ENCODE measurements at regions not wholly inside any gene's neighbourhood (a gene's known extent, or its start where the extent isn't known, plus 50 kb on each side); places are given as distances from the start of the nearest gene placed in this dataset.

DNA sequence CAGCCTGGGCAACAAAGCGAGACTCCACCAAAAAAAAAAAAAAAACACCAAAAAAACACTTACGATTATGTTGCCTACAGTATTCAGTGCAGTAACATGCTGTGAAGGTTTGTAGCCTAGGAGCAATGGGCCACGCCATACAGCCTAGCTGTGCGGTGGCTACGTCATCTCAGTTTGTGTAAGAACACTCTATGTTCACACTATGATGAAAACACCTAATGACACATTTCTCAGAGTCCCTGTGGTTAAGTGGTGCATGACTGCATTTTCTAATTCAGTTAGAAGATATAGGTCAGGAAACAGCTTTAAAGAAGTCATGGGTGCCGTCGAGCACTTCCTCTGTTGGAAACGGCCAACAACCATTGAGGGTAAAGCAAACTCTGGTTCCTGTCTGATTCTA lies 75.7 kb upstream of the ANO1 start:
- no peaks in the 10 kb centered on the region for H3K36me3 ChIP-seq
- H3K4me1 ChIP-seq, result no peaks in the 10 kb centered on the region
- TF ChIP-seq, protein P1, sequence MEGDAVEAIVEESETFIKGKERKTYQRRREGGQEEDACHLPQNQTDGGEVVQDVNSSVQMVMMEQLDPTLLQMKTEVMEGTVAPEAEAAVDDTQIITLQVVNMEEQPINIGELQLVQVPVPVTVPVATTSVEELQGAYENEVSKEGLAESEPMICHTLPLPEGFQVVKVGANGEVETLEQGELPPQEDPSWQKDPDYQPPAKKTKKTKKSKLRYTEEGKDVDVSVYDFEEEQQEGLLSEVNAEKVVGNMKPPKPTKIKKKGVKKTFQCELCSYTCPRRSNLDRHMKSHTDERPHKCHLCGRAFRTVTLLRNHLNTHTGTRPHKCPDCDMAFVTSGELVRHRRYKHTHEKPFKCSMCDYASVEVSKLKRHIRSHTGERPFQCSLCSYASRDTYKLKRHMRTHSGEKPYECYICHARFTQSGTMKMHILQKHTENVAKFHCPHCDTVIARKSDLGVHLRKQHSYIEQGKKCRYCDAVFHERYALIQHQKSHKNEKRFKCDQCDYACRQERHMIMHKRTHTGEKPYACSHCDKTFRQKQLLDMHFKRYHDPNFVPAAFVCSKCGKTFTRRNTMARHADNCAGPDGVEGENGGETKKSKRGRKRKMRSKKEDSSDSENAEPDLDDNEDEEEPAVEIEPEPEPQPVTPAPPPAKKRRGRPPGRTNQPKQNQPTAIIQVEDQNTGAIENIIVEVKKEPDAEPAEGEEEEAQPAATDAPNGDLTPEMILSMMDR (IDR thresholded peaks at IDR 0.05 in 8 of 11, conservative IDR thresholded peaks at IDR 0.05 in 3 of 11), result no peak
- no peak for TF ChIP-seq POLR2A (IDR thresholded peaks at IDR 0.05)
- no peak for TF ChIP-seq POLR2AphosphoS5 (IDR thresholded peaks at IDR 0.05)
- 31 to 49% (median 39%) methylated on average over 8 of the region's 8 CpGs for WGBS, 5 donors
- H3K4me3 ChIP-seq, result no peak overlapping the region
- DNase-seq, result no peak
- intact Hi-C loops (cut with DNase I; ENCODE audit: low total_unique reads), result no loop called here
- H3K27ac ChIP-seq, result no peak overlapping the region
- peaks cover 0 to 24% (median 0%) of the 10 kb centered on the region in 7 donors for H3K27me3 ChIP-seq (replicated peaks in 1 of 7)
- no peaks in the 10 kb centered on the region for H3K9me3 ChIP-seq

DNA sequence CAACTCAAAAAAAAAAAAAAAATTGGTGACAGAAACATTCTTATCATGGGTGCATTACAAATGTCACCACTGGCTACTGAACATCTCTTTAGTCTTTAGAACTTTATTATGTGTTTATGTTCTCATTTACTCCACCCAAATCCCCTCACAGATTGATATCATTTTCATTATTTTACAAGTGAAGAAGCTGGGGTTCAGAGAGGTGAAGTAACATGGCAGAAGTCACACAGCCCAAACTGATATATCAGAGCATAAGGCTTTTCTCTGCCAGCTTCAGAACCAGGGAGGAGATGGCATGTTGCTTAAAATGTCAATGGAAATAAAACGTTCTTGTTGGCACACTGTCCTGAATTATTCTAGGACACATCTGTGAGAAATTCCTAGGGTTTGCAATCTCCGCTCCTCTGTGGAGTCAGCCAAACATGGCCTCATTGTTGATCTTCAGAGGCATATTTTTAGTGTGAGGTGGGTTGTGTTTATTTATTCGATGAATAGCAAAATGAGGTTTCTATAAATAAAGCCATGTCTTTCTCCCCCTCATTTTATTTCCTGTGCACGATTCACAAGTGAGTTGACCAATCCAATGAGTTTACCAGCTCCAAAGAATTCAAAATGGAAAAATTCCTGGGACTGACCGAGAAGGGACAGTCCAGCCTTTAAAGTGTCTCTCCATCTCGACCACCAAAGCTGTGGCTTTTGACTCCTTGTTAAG lies 72.9 kb upstream of the ANO1 start:
- Histone ChIP-seq H3K36me3 (no peaks in the 10 kb centered on the region), H3K27me3 (replicated peaks in 1 of 7) (peaks cover 0 to 7% (median 0%) of the 10 kb centered on the region in 7 donors), H3K4me3 (no peak overlapping the region), H3K9me3 (no peaks in the 10 kb centered on the region), H3K4me1 (no peaks in the 10 kb centered on the region), H3K27ac (no peak overlapping the region)
- TF ChIP-seq POLR2AphosphoS5 (IDR thresholded peaks at IDR 0.05), result no peak
- TF ChIP-seq, protein P1 (IDR thresholded peaks at IDR 0.05 in 8 of 11, conservative IDR thresholded peaks at IDR 0.05 in 3 of 11), result no peak
- no peak for TF ChIP-seq POLR2A (IDR thresholded peaks at IDR 0.05)
- DNase-seq, result no peak
- intact Hi-C loops (cut with DNase I; ENCODE audit: low total_unique reads), result no loop called here
- WGBS, 5 donors, result 38 to 58% (median 52%) methylated on average over 6 of the region's 6 CpGs

DNA sequence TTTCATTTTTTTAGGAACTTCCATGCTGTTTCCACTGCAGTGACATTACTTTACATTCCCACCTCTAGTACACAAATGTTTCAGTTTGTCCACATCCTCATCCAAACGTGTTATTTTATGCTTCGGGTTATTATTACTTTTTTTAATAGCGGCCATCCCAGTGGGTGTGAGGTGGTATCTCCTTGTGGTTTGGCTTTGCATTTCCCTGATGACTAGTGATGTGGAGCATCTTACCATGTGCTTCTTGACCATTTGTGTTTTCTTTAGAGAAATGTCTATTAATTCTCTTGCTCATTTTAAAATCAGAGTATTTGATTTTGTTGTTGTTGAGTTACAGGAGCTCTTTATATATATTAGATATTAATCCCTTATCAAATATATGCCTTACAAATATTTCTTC lies 70.3 kb upstream of the ANO1 start:
- TF ChIP-seq POLR2AphosphoS5 (IDR thresholded peaks at IDR 0.05), result no peak
- no peak for TF ChIP-seq POLR2A (IDR thresholded peaks at IDR 0.05)
- TF ChIP-seq, protein P1 (IDR thresholded peaks at IDR 0.05 in 8 of 11, conservative IDR thresholded peaks at IDR 0.05 in 3 of 11), result no peak

DNA sequence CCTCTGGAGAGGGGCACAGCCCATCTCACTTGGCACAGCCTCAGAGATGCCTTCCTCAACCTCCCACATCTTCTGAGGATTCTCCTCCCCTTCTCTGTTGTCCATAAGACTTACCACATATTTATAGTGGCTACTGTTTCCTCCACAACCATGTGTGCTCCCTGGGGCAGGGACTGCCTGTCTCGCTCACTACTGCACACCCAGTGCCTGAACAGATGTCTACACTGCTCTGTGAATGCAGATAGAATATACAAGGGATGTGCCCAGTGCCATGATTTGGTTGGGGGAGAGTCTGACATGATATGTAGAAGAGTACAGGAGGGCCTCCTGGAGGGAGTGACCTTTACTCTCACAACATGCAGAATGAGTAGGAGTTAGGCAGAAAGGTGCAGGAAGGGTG lies 67.3 kb upstream of the ANO1 start:
- TF ChIP-seq POLR2A (IDR thresholded peaks at IDR 0.05), result no peak
- TF ChIP-seq POLR2AphosphoS5 (IDR thresholded peaks at IDR 0.05), result no peak
- TF ChIP-seq, protein P1 (IDR thresholded peaks at IDR 0.05 in 8 of 11, conservative IDR thresholded peaks at IDR 0.05 in 3 of 11), result no peak
- DNase-seq, result no peak
- no peaks in the 10 kb centered on the region for H3K9me3 ChIP-seq
- no peaks in the 10 kb centered on the region for H3K4me1 ChIP-seq
- H3K27me3 ChIP-seq (replicated peaks in 1 of 7), result peaks cover 0 to 12% (median 0%) of the 10 kb centered on the region in 7 donors
- H3K27ac ChIP-seq, result no peak overlapping the region
- H3K36me3 ChIP-seq, result no peaks in the 10 kb centered on the region
- 65 to 100% (median 76%) methylated on average over 1 of the region's 1 CpG for WGBS, 5 donors
- H3K4me3 ChIP-seq, result no peak overlapping the region
- intact Hi-C loops (cut with DNase I; ENCODE audit: low total_unique reads), result no loop called here

More for the DNA sequence above, 70.3 kb upstream of the ANO1 start:
- 68 to 94% (median 89%) methylated on average over 3 of the region's 3 CpGs for WGBS, 5 donors
- no peak for DNase-seq
- Histone ChIP-seq H3K27ac (no peak overlapping the region), H3K4me3 (no peak overlapping the region), H3K9me3 (no peaks in the 10 kb centered on the region), H3K4me1 (no peaks in the 10 kb centered on the region), H3K27me3 (replicated peaks in 1 of 7) (peaks cover 0 to 7% (median 0%) of the 10 kb centered on the region in 7 donors), H3K36me3 (no peaks in the 10 kb centered on the region)
- intact Hi-C loops (cut with DNase I; ENCODE audit: low total_unique reads), result no loop called here

All from spleen (tissue), 11 donors.